ENCODE measurements at regions not wholly inside any gene's neighbourhood (a gene's known extent, or its start where the extent isn't known, plus 50 kb on each side); places are given as distances from the start of the nearest gene placed in this dataset.
"Not testable (repeated sequence)": the region's sequence is repeated elsewhere in the genome, so short reads cannot be mapped to it uniquely, and the experiment has no call there.

- TF ChIP-seq CTCF (IDR thresholded peaks at IDR 0.05; ENCODE audit: low read depth, low read length, missing control alignments), result no peak
- H3K4me3 ChIP-seq (ENCODE audit: low read depth, low read length), result no peak overlapping the region
- DNase-seq (ENCODE audit: low read depth), result no peak
Observed at GRCh38 chr3:34053626-34054025, 255.2 kb downstream of the PDCD6IP start.

- H3K4me3 ChIP-seq (ENCODE audit: low read depth, low read length), result no peak overlapping the region
- no peak for DNase-seq (ENCODE audit: low read depth)
- TF ChIP-seq CTCF (IDR thresholded peaks at IDR 0.05; ENCODE audit: low read depth, low read length, missing control alignments), result no peak
Observed at GRCh38 chr3:34056181-34056910, 257.9 kb downstream of the PDCD6IP start.

GRCh38 chr3:34056951-34057390 lies 258.5 kb downstream of the PDCD6IP start:
- H3K4me3 ChIP-seq (ENCODE audit: low read depth, low read length), result no peak overlapping the region
- DNase-seq (ENCODE audit: low read depth), result peak; percentile 70
- no peak for TF ChIP-seq CTCF (IDR thresholded peaks at IDR 0.05; ENCODE audit: low read depth, low read length, missing control alignments)

GRCh38 chr3:34060995-34061394 lies 262.6 kb downstream of the PDCD6IP start:
- DNase-seq (ENCODE audit: low read depth); H3K4me3 ChIP-seq (ENCODE audit: low read depth, low read length): not testable (repeated sequence)

- no peak for DNase-seq (ENCODE audit: low read depth)
- no peak for TF ChIP-seq CTCF (IDR thresholded peaks at IDR 0.05; ENCODE audit: low read depth, low read length, missing control alignments)
- no peak overlapping the region for H3K4me3 ChIP-seq (ENCODE audit: low read depth, low read length)
Observed at GRCh38 chr3:34065901-34066300, 267.5 kb downstream of the PDCD6IP start.

- H3K4me3 ChIP-seq (ENCODE audit: low read depth, low read length), result no peak overlapping the region
- no peak for DNase-seq (ENCODE audit: low read depth)
- no peak for TF ChIP-seq CTCF (IDR thresholded peaks at IDR 0.05; ENCODE audit: low read depth, low read length, missing control alignments)
Observed at GRCh38 chr3:34066328-34066727, 267.9 kb downstream of the PDCD6IP start.

- no peak overlapping the region for H3K4me3 ChIP-seq (ENCODE audit: low read depth, low read length)
- DNase-seq (ENCODE audit: low read depth), result no peak
- no peak for TF ChIP-seq CTCF (IDR thresholded peaks at IDR 0.05; ENCODE audit: low read depth, low read length, missing control alignments)
Observed at GRCh38 chr3:34066999-34067398, 268.6 kb downstream of the PDCD6IP start.

All from GM12864 (cell line).